ENCODE measurements at regions not wholly inside any gene's neighbourhood (a gene's known extent, or its start where the extent isn't known, plus 50 kb on each side); places are given as distances from the start of the nearest gene placed in this dataset.

DNA sequence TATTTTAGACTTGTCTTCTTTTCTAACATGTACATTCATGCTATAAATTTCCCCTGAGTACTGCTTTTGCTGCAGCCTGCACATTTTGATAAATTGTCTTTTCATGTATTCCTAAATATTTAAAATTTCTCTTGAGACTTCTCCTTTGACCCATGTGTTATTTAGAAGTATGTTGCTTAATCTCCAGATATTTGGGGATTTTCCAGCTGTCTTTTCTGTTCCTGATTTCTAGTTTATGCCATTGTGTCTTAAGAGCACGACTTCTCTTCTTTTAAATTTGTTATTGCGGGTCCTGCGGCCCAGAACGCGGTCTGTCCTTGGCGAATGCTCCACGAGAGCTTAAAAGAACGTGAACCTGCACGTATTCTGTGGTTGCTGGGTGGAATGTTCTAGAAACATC is 136.4 kb downstream of the KIF26A start:
- WGBS (ENCODE audit: insufficient coverage, low coverage, missing lambda C conversion rate), result 0% methylated on average over 9 of the region's 9 CpGs
- intact Hi-C loops (cut with micrococcal nuclease), result no loop called here
- Histone ChIP-seq H3K9ac (ENCODE audit: insufficient read depth in 1 of 2, low read depth in 2 of 2, low read length in 2 of 2) (no peak overlapping the region), H3K4me3 (no peak overlapping the region), H3K4me2 (ENCODE audit: insufficient read depth, low read length) (no peak overlapping the region), H3K4me1 (replicated peaks in 1 of 2; ENCODE audit: control insufficient read depth in 2 of 2, insufficient read depth in 2 of 2, low read length in 2 of 2) (no peaks in the 10 kb centered on the region; a peak in 1 of 5 replicates), H4K20me1 (replicated peaks; ENCODE audit: control insufficient read depth, insufficient read depth, low read length) (no peaks in the 10 kb centered on the region), H2AFZ (ENCODE audit: low read depth, low read length) (no peak overlapping the region), H3K9me3 (replicated peaks; ENCODE audit: control insufficient read depth, insufficient read depth, low read depth, low read length) (no peaks in the 10 kb centered on the region), H3K79me2 (ENCODE audit: control insufficient read depth, insufficient read depth, low read length) (no peaks in the 10 kb centered on the region), H3K27ac (ENCODE audit: extremely low read depth, low read depth, low read length) (no peak overlapping the region), H3K27me3 (ENCODE audit: control insufficient read depth in 2 of 2, insufficient read depth in 2 of 2, low read length in 2 of 2) (peaks cover 0 to 19% of the 10 kb centered on the region in 2 experiments; a peak in 2 of 5 replicates), H3K36me3 (ENCODE audit: control insufficient read depth, insufficient read depth, low read length) (no peaks in the 10 kb centered on the region), H3K9me1 (ENCODE audit: control insufficient read depth, insufficient read depth, low read length) (no peaks in the 10 kb centered on the region)
- FAIRE-seq (no peak), DNase-seq (ENCODE audit: extremely low read depth in 1 of 4, low spot score in 3 of 4) (no peak), ATAC-seq (no peak)
- no TSS peak for BruUV-seq (replicated peaks)
- TF ChIP-seq ZNF282 (CRISPR knock-in tag; IDR thresholded peaks at IDR 0.05) (no peak), RUNX1 (IDR thresholded peaks at IDR 0.05; ENCODE audit: low read depth) (no peak), TCF7L2 (IDR thresholded peaks at IDR 0.05; ENCODE audit: low read depth, low read length) (no peak), CHCHD3 (CRISPR knock-in tag; IDR thresholded peaks at IDR 0.05) (no peak), ARID2 (IDR thresholded peaks at IDR 0.05) (no peak), HNRNPUL1 (IDR thresholded peaks at IDR 0.05; ENCODE audit: low read length) (no peak), SMAD4 (CRISPR knock-in tag; conservative IDR thresholded peaks at IDR 0.05) (no peak), GABPA (tag; conservative IDR thresholded peaks at IDR 0.05; ENCODE audit: low read depth) (no peak), SIN3A (IDR thresholded peaks at IDR 0.05; ENCODE audit: borderline replicate concordance in 2 of 2, control insufficient read depth in 1 of 2, low read depth in 2 of 2, low read length in 2 of 2) (no peak), PYGO2 (tag; IDR thresholded peaks at IDR 0.05) (no peak), ZNF717 (CRISPR knock-in tag; IDR thresholded peaks at IDR 0.05) (no peak)
- TF ChIP-seq, protein P1, sequence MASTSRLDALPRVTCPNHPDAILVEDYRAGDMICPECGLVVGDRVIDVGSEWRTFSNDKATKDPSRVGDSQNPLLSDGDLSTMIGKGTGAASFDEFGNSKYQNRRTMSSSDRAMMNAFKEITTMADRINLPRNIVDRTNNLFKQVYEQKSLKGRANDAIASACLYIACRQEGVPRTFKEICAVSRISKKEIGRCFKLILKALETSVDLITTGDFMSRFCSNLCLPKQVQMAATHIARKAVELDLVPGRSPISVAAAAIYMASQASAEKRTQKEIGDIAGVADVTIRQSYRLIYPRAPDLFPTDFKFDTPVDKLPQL (IDR thresholded peaks at IDR 0.05; ENCODE audit: extremely low read depth, insufficient read length), result no peak
- POLR2A ChIA-PET, result no interaction called here
- in situ Hi-C loops (cut with MboI), result no loop called here
- CTCF ChIA-PET (ENCODE audit: low intra/inter-chr PET ratio), result no interaction called here

All from K562 (cell line).